HG03045 (cell line): ENCODE measurements at regions not wholly inside any gene's neighbourhood (a gene's known extent, or its start where the extent isn't known, plus 50 kb on each side); places are given as distances from the start of the nearest gene placed in this dataset.

ENCODE experiments used
- ATAC-seq: cut with Tn5 transposase; IDR thresholded peaks from one replicate; pipeline ENCODE4 v1.9.1; 2021; ENCODE audit warnings: mild to moderate bottlenecking, moderate library complexity; ENCODE audit not compliant: unreplicated experiment

- no peak for ATAC-seq
Measured at GRCh38 chr12:66066137-66066928, 64.2 kb downstream of the LLPH start.

DNA sequence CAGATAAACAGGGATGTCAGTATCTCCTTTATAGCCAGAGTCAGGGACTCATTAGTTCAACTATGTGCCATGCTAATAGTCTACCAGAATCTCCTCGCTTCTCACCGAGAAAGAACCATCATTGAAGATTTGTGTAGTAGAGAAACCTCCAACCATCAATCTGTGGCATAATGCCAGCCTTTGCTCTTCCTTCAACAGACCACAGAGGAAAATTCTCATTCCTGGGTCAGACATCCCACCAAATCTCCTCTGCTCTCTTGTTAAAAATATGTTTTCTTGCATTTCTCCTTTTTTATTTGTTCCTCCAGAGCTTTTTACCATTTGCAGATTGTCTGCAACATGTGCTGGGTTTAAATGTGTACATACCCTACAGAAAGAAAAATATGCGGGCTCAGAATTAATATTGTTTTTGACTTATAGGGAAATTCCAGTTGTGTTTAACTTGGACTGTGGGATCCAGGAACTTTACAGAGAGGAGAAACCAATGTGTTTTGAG is 64.9 kb downstream of the LLPH start:
- ATAC-seq, result no peak

- ATAC-seq, result no peak
Measured at GRCh38 chr12:66065150-66065549, 65.4 kb downstream of the LLPH start.

- ATAC-seq, result no peak
Measured at GRCh38 chr12:66063916-66064315, 66.6 kb downstream of the LLPH start.

GRCh38 chr12:66062290-66062625 is 68.3 kb downstream of the LLPH start:
- ATAC-seq, result no peak

DNA sequence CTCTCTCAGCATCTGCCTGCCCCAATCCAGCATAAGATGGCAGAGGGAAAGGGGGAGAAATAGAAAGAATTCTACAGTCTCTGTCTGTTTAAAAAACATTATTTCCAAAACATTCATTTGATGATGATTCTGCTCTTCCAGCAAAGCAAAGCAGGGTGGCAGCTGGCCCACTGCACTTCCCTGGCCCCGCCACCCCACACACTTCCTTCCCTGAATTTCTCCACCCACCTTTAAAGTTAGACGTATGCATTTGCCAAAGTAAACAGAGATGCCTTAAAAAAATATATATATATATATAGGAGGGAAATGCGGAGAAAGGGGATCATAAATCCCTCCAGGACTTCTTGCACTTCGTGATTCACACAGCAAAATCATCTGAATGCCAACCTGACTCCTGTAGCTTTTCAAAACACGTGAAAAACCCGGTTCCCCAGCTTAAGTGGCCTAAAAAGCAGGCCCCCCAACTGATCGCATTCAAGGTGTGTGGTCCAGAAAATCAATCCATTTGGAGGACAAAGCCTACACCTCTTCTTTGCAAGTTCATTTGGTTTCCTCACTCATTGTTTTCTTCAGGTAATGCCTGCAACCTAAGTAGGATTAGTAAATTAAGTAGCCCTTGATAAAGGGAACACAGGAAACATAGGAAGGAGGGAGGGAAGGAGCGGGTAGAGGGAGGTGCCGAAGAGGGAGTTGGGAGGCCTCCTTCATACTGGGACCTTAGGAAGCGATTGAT is 68.8 kb downstream of the LLPH start:
- ATAC-seq, result no peak

- ATAC-seq, result no peak
Measured at GRCh38 chr12:66061076-66061475, 69.5 kb downstream of the LLPH start.

DNA sequence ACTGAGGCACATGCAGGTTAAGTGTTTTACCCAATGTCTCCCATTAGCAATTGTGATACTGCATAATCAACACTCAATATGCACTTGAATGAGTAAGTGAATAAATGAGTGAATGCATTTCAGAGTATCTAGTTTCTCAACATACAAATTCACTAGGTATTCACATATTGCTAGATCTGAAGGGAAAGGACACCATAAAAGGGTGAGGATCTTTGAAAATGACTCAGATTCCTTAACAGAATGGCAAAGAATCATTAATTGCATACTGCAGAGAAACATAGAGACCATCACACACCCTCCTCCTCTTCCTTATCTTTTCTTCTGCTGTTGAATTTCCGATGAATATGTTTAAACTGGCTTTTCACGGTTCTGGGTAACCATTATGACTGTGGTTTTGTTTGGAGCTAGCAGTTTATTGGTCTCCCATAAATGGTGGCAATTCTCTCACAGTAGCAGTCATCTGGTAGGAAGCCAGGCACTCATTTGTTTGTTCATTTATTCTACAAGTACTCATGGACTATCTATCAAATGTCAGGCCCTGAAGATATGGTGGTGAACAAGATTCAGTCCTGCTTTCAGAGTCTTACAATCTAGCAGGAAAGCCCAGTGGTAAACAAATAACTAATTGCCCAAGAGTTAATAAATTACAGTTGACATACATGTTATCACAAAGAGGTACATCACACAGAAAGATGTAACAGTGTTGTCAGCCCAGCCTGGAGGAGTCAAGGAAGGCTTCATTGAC is 70.2 kb downstream of the LLPH start:
- ATAC-seq, result no peak

DNA sequence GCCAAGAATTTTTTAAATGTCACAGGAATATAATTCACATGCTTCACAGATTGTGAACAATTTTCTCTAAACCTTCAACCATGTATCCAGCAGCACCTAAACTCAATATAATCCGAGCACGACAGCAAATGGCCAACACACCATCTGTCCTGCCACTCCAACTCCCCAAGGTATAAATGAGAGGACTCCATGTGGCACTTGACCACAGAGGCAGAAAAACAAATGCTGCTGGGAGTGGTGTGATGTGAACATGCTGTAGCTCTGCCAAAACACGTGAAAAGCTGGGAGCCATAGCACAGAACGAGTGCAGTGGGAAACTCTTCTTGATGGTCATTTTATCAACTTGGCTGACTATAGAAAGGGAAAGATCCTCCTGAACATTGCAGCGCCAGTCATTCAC is 70.9 kb downstream of the LLPH start:
- no peak for ATAC-seq

GRCh38 chr12:66058554-66058953 is 72.0 kb downstream of the LLPH start:
- no peak for ATAC-seq

- ATAC-seq, result peak; percentile 82
Measured at GRCh38 chr12:66055837-66056319, 74.7 kb downstream of the LLPH start.

- no peak for ATAC-seq
Measured at GRCh38 chr12:66052988-66053615, 77.4 kb downstream of the LLPH start.

DNA sequence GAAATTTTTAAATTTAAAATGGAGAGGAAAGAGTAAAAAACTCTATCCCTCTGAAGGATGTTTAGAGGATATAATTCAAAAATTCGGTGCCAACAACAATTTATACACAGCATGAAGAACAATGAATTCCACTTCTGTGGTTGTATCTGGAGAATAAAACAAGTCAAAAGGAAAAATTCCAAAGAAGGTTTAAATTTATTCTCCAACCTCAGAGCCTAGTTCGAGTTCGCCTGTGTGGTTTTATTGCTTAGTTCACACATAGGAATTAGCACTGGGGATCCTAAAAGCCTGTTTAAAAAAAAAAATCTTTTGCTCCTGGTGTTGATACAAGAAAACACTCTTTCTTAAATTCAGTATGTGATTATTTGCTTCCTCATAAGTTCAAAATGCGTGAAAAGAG is 79.2 kb downstream of the LLPH start:
- ATAC-seq, result no peak

DNA sequence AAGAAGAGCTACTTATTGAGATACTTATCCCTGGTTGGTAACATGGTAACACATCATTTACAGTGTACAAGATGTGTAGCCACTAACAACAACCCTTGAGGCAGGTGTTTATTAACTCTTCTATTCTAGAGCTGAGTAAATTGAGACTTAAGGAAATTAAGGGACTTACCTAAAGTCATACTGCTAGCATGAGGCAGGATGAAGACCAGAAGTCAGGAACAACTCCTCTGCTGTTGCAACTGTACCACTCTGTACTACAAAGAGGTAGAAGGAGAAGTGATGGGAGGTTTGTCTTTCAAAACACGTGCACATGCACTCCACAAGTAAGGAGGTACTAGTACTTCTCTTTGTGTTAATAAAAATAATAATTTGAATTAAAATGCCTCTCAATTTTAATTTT is 79.9 kb downstream of the LLPH start:
- ATAC-seq, result peak; percentile 46

GRCh38 chr12:66050283-66050576 is 80.3 kb downstream of the LLPH start:
- ATAC-seq, result no peak

DNA sequence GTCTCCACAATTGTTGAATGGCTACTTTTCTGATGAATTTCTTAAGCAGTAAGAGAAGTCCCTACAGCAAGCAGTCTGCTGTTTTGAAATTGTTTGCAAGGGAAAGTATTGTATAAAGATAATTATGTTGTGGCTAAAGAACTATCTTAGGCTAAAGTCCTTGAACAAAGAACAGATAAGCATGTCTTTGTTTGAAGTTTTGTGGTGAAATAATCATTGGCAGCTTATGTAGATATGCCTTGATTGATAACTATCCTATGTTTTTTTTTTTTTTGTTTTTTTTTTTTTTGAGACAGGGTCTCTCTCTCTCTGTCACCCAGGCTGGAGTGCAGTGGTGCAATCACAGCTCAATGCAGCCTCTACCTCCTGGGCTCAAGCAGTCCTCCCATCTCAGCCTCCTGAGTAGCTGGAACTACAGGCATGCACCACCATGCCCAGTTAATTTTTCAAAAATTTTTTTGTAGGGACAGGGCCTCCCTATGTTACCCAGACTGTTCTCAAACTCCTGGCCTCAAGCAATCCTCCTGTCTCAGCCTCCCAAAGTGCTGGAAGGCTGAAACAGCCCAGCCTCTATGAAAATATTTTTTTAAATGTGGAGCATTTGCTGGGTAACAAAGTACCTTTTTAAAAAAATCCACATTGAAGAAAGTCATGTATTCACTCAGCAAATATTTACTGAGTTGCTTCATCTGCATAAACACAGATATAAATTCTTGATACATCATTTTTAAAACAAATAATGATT is 80.8 kb downstream of the LLPH start:
- ATAC-seq, result no peak

- no peak for ATAC-seq
Measured at GRCh38 chr12:66048835-66049537, 81.6 kb downstream of the LLPH start.

GRCh38 chr12:66048218-66048834 is 82.2 kb downstream of the LLPH start:
- no peak for ATAC-seq

DNA sequence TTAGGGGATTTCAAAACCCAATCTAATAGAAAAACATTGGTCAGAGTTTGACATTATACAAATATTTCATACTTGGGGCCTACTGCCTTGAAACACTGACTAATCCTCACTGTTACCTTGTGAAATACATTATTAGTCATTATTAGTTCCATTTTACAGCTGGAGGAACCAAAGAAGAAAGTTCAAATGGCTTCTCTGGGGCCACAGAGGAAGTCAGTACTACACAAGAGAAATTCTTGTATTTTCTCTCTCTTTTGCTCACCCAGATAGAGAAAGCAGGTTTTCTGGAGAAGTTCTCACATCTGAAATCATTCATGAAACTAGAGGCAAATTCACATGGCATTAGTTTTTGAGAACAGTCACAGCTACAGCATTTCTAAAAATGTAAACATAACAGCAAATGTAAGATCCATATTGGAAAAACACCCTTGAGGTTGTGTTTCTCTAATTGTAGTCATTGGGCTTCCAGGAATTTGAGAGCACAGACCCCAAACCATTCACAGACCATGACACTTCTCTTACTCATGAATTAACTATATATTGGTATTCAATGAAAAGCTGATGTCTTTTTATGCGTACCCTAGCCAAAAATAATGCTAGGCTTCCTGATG is 83.0 kb downstream of the LLPH start:
- ATAC-seq, result peak; percentile 84
